ENCODE measurements at regions not wholly inside any gene's neighbourhood (a gene's known extent, or its start where the extent isn't known, plus 50 kb on each side); places are given as distances from the start of the nearest gene placed in this dataset.

GRCh38 chr4:173883821-173884220 lies 353.8 kb upstream of the HAND2 start:
- Histone ChIP-seq H2AFZ (ENCODE audit: low read depth, low read length) (no peak overlapping the region), H2BK120ac (ENCODE audit: low read depth, low read length) (no peak overlapping the region), H3K23ac (ENCODE audit: low read length in 2 of 2) (no peak overlapping the region), H3K9ac (ENCODE audit: low read length) (no peak overlapping the region), H4K91ac (ENCODE audit: low read length) (no peak overlapping the region), H3K79me1 (replicated peaks; ENCODE audit: low read length, poor library complexity, severe bottlenecking) (no peaks in the 10 kb centered on the region), H3K4me1 (ENCODE audit: control insufficient read depth, insufficient read depth, low read depth, low read length) (no peaks in the 10 kb centered on the region), H3K27me3 (ENCODE audit: control insufficient read depth in 1 of 2, insufficient read depth in 1 of 2, low read length in 2 of 2) (no peaks in the 10 kb centered on the region), H3K4ac (ENCODE audit: low read depth in 1 of 2, low read length in 2 of 2) (no peak overlapping the region), H3K4me3 (ENCODE audit: insufficient read depth in 1 of 2, low read depth in 1 of 2, low read length in 2 of 2) (no peak overlapping the region), H3K27ac (ENCODE audit: low read length, poor library complexity, severe bottlenecking) (no peak overlapping the region), H3K4me2 (ENCODE audit: low read length, poor library complexity, severe bottlenecking) (no peak overlapping the region), H3K9me3 (ENCODE audit: control insufficient read depth, low read length) (no peaks in the 10 kb centered on the region), H4K8ac (ENCODE audit: low read length) (no peak overlapping the region), H2AK5ac (ENCODE audit: low read length, severe bottlenecking) (no peak overlapping the region), H2BK12ac (ENCODE audit: low read length in 2 of 2) (no peak overlapping the region), H3K36me3 (ENCODE audit: control insufficient read depth in 1 of 2, insufficient read depth in 2 of 2, low read depth in 1 of 2, low read length in 2 of 2) (no peaks in the 10 kb centered on the region), H2BK15ac (ENCODE audit: low read depth, poor library complexity, severe bottlenecking) (no peak overlapping the region), H2BK5ac (ENCODE audit: low read depth, low read length, poor library complexity, severe bottlenecking) (no peak overlapping the region), H3K18ac (ENCODE audit: low read depth in 1 of 2, low read length in 2 of 2) (no peak overlapping the region), H3K14ac (ENCODE audit: low read length in 2 of 2) (no peak overlapping the region)
- 97% methylated on average over 3 of the region's 4 CpGs for WGBS
- peak; percentile 26 for DNase-seq

GRCh38 chr4:173880897-173881296 lies 350.9 kb upstream of the HAND2 start:
- no peak overlapping the region for H3K18ac ChIP-seq (ENCODE audit: low read depth in 1 of 2, low read length in 2 of 2)
- H3K14ac ChIP-seq (ENCODE audit: low read length in 2 of 2) = no peak overlapping the region
- H3K27me3 ChIP-seq (ENCODE audit: control insufficient read depth in 1 of 2, insufficient read depth in 1 of 2, low read length in 2 of 2) = no peaks in the 10 kb centered on the region
- H3K4me1 ChIP-seq (ENCODE audit: control insufficient read depth, insufficient read depth, low read depth, low read length) = no peaks in the 10 kb centered on the region
- no peak overlapping the region for H2BK12ac ChIP-seq (ENCODE audit: low read length in 2 of 2)
- H3K79me1 ChIP-seq (replicated peaks; ENCODE audit: low read length, poor library complexity, severe bottlenecking) = no peaks in the 10 kb centered on the region
- no peak overlapping the region for H3K4me3 ChIP-seq (ENCODE audit: insufficient read depth in 1 of 2, low read depth in 1 of 2, low read length in 2 of 2)
- DNase-seq = no peak
- no peak overlapping the region for H2BK120ac ChIP-seq (ENCODE audit: low read depth, low read length)
- H3K9me3 ChIP-seq (ENCODE audit: control insufficient read depth, low read length) = no peaks in the 10 kb centered on the region
- no peaks in the 10 kb centered on the region for H3K36me3 ChIP-seq (ENCODE audit: control insufficient read depth in 1 of 2, insufficient read depth in 2 of 2, low read depth in 1 of 2, low read length in 2 of 2)
- no peak overlapping the region for H2BK5ac ChIP-seq (ENCODE audit: low read depth, low read length, poor library complexity, severe bottlenecking)
- no peak overlapping the region for H3K27ac ChIP-seq (ENCODE audit: low read length, poor library complexity, severe bottlenecking)
- H4K91ac ChIP-seq (ENCODE audit: low read length) = no peak overlapping the region
- no peak overlapping the region for H3K4me2 ChIP-seq (ENCODE audit: low read length, poor library complexity, severe bottlenecking)
- no peak overlapping the region for H2BK15ac ChIP-seq (ENCODE audit: low read depth, poor library complexity, severe bottlenecking)
- H4K8ac ChIP-seq (ENCODE audit: low read length) = no peak overlapping the region
- no peak overlapping the region for H3K9ac ChIP-seq (ENCODE audit: low read length)
- no peak overlapping the region for H2AK5ac ChIP-seq (ENCODE audit: low read length, severe bottlenecking)
- H2AFZ ChIP-seq (ENCODE audit: low read depth, low read length) = no peak overlapping the region
- no peak overlapping the region for H3K4ac ChIP-seq (ENCODE audit: low read depth in 1 of 2, low read length in 2 of 2)
- no CpG with 5 or more reads among the region's 1 CpG for WGBS
- H3K23ac ChIP-seq (ENCODE audit: low read length in 2 of 2) = no peak overlapping the region

GRCh38 chr4:173879509-173879908 lies 349.5 kb upstream of the HAND2 start:
- no peak overlapping the region for H3K4ac ChIP-seq (ENCODE audit: low read depth in 1 of 2, low read length in 2 of 2)
- H3K9me3 ChIP-seq (ENCODE audit: control insufficient read depth, low read length) = no peaks in the 10 kb centered on the region
- no peak overlapping the region for H2BK120ac ChIP-seq (ENCODE audit: low read depth, low read length)
- no peak overlapping the region for H3K4me2 ChIP-seq (ENCODE audit: low read length, poor library complexity, severe bottlenecking)
- H3K18ac ChIP-seq (ENCODE audit: low read depth in 1 of 2, low read length in 2 of 2) = no peak overlapping the region
- no peak overlapping the region for H4K91ac ChIP-seq (ENCODE audit: low read length)
- no CpG with 5 or more reads among the region's 5 CpGs for WGBS
- H3K79me1 ChIP-seq (replicated peaks; ENCODE audit: low read length, poor library complexity, severe bottlenecking) = no peaks in the 10 kb centered on the region
- H3K23ac ChIP-seq (ENCODE audit: low read length in 2 of 2) = no peak overlapping the region
- no peak for DNase-seq
- no peaks in the 10 kb centered on the region for H3K4me1 ChIP-seq (ENCODE audit: control insufficient read depth, insufficient read depth, low read depth, low read length)
- H2BK5ac ChIP-seq (ENCODE audit: low read depth, low read length, poor library complexity, severe bottlenecking) = no peak overlapping the region
- no peaks in the 10 kb centered on the region for H3K27me3 ChIP-seq (ENCODE audit: control insufficient read depth in 1 of 2, insufficient read depth in 1 of 2, low read length in 2 of 2)
- no peak overlapping the region for H2BK12ac ChIP-seq (ENCODE audit: low read length in 2 of 2)
- no peak overlapping the region for H2AK5ac ChIP-seq (ENCODE audit: low read length, severe bottlenecking)
- H4K8ac ChIP-seq (ENCODE audit: low read length) = no peak overlapping the region
- no peak overlapping the region for H2BK15ac ChIP-seq (ENCODE audit: low read depth, poor library complexity, severe bottlenecking)
- H3K14ac ChIP-seq (ENCODE audit: low read length in 2 of 2) = no peak overlapping the region
- H3K36me3 ChIP-seq (ENCODE audit: control insufficient read depth in 1 of 2, insufficient read depth in 2 of 2, low read depth in 1 of 2, low read length in 2 of 2) = no peaks in the 10 kb centered on the region
- no peak overlapping the region for H3K27ac ChIP-seq (ENCODE audit: low read length, poor library complexity, severe bottlenecking)
- H3K9ac ChIP-seq (ENCODE audit: low read length) = peak overlapping the region; percentile 70
- H3K4me3 ChIP-seq (ENCODE audit: insufficient read depth in 1 of 2, low read depth in 1 of 2, low read length in 2 of 2) = no peak overlapping the region
- no peak overlapping the region for H2AFZ ChIP-seq (ENCODE audit: low read depth, low read length)

GRCh38 chr4:173878701-173879100 lies 348.7 kb upstream of the HAND2 start:
- DNase-seq = peak; percentile 86
- no peak overlapping the region for H3K4me2 ChIP-seq (ENCODE audit: low read length, poor library complexity, severe bottlenecking)
- no peak overlapping the region for H2BK120ac ChIP-seq (ENCODE audit: low read depth, low read length)
- H2BK12ac ChIP-seq (ENCODE audit: low read length in 2 of 2) = peak overlapping the region in 1 of 2 experiments; percentile 15
- no peak overlapping the region for H3K27ac ChIP-seq (ENCODE audit: low read length, poor library complexity, severe bottlenecking)
- no peak overlapping the region for H3K23ac ChIP-seq (ENCODE audit: low read length in 2 of 2)
- no peak overlapping the region for H3K14ac ChIP-seq (ENCODE audit: low read length in 2 of 2)
- no peak overlapping the region for H3K18ac ChIP-seq (ENCODE audit: low read depth in 1 of 2, low read length in 2 of 2)
- H4K91ac ChIP-seq (ENCODE audit: low read length) = no peak overlapping the region
- H3K9me3 ChIP-seq (ENCODE audit: control insufficient read depth, low read length) = no peaks in the 10 kb centered on the region
- H3K4ac ChIP-seq (ENCODE audit: low read depth in 1 of 2, low read length in 2 of 2) = no peak overlapping the region
- no peaks in the 10 kb centered on the region for H3K79me1 ChIP-seq (replicated peaks; ENCODE audit: low read length, poor library complexity, severe bottlenecking)
- 20% methylated on average over 1 of the region's 5 CpGs for WGBS
- H3K9ac ChIP-seq (ENCODE audit: low read length) = peak overlapping the region; percentile 70
- no peak overlapping the region for H3K4me3 ChIP-seq (ENCODE audit: insufficient read depth in 1 of 2, low read depth in 1 of 2, low read length in 2 of 2)
- no peak overlapping the region for H4K8ac ChIP-seq (ENCODE audit: low read length)
- H2AFZ ChIP-seq (ENCODE audit: low read depth, low read length) = no peak overlapping the region
- H2BK15ac ChIP-seq (ENCODE audit: low read depth, poor library complexity, severe bottlenecking) = no peak overlapping the region
- H3K36me3 ChIP-seq (ENCODE audit: control insufficient read depth in 1 of 2, insufficient read depth in 2 of 2, low read depth in 1 of 2, low read length in 2 of 2) = no peaks in the 10 kb centered on the region
- H3K4me1 ChIP-seq (ENCODE audit: control insufficient read depth, insufficient read depth, low read depth, low read length) = no peaks in the 10 kb centered on the region
- no peak overlapping the region for H2AK5ac ChIP-seq (ENCODE audit: low read length, severe bottlenecking)
- H2BK5ac ChIP-seq (ENCODE audit: low read depth, low read length, poor library complexity, severe bottlenecking) = no peak overlapping the region
- no peaks in the 10 kb centered on the region for H3K27me3 ChIP-seq (ENCODE audit: control insufficient read depth in 1 of 2, insufficient read depth in 1 of 2, low read length in 2 of 2)

Measured in mesenchymal stem cell (in vitro differentiated cells and primary cell).